KMS-11 (cell line): ENCODE measurements at regions not wholly inside any gene's neighbourhood (a gene's known extent, or its start where the extent isn't known, plus 50 kb on each side); places are given as distances from the start of the nearest gene placed in this dataset.

Experiments
- H2AFZ ChIP-seq: fragments of 200-600 bp; sonication (generic); 2 replicates; pipeline ENCODE4 v1.6.1; 2016; ENCODE audit warnings: antibody characterized with exemption, mixed run types, low read depth
- H3K27ac ChIP-seq: fragments of 200-600 bp; sonication (generic); 2 replicates; pipeline ENCODE4 v1.6.1; 2016; ENCODE audit warnings: mild to moderate bottlenecking, mixed run types
- H3K27me3 ChIP-seq: fragments of 200-600 bp; sonication (generic); 2 replicates; pipeline ENCODE4 v1.6.1; 2017; ENCODE audit warnings: mild to moderate bottlenecking, low read depth, mixed run types, moderate library complexity; ENCODE audit not compliant: insufficient read depth
- H3K36me3 ChIP-seq: fragments of 200-600 bp; sonication (generic); 2 replicates; pipeline ENCODE4 v1.6.1; 2017; ENCODE audit warnings: mild to moderate bottlenecking, mixed run types; ENCODE audit not compliant: insufficient read depth
- H3K4me1 ChIP-seq: fragments of 200-600 bp; sonication (generic); 2 replicates; pipeline ENCODE4 v1.6.1; 2016; ENCODE audit warnings: mild to moderate bottlenecking, low read depth, mixed run types; ENCODE audit not compliant: poor library complexity, severe bottlenecking
- H3K4me2 ChIP-seq: fragments of 200-600 bp; sonication (generic); 2 replicates; pipeline ENCODE4 v1.7.0; 2016; ENCODE audit warnings: mild to moderate bottlenecking, mixed run types
- H3K4me3 ChIP-seq: fragments of 200-600 bp; sonication (generic); IDR thresholded peaks from 2 replicates; pipeline ENCODE4 v1.6.1; 2017; ENCODE audit warnings: low read depth, low read length, mixed read lengths; ENCODE audit not compliant: insufficient read depth
- H3K79me2 ChIP-seq: fragments of 200-600 bp; sonication (generic); 2 replicates; pipeline ENCODE4 v1.6.1; 2016; ENCODE audit warnings: low read depth, mixed run types; ENCODE audit not compliant: insufficient read depth
- H3K9ac ChIP-seq: fragments of 200-600 bp; sonication (generic); 2 replicates; pipeline ENCODE4 v1.6.1; 2016; ENCODE audit warnings: mild to moderate bottlenecking, mixed run types
- H4K20me1 ChIP-seq: fragments of 200-600 bp; sonication (generic); 2 replicates; pipeline ENCODE4 v1.6.1; 2016; ENCODE audit warnings: mild to moderate bottlenecking, mixed run types; ENCODE audit not compliant: insufficient read depth
- TF ChIP-seq, protein P1 (sequence below): fragments of 200-600 bp; sonication (generic); conservative IDR thresholded peaks from 2 replicates; pipeline ENCODE4 v1.6.1; 2017; ENCODE audit warnings: low read depth, mild to moderate bottlenecking, antibody characterized with exemption, low read length, moderate library complexity, mixed read lengths

- H2AFZ ChIP-seq: no peak overlapping the region
- no peak overlapping the region for H3K27ac ChIP-seq
- H3K9ac ChIP-seq: no peak overlapping the region
- H3K4me1 ChIP-seq: peaks cover 5% of the 10 kb centered on the region
- H4K20me1 ChIP-seq: no peaks in the 10 kb centered on the region
- no peak overlapping the region for H3K4me3 ChIP-seq
- no peaks in the 10 kb centered on the region for H3K79me2 ChIP-seq
- no peaks in the 10 kb centered on the region for H3K36me3 ChIP-seq
- TF ChIP-seq, protein P1, sequence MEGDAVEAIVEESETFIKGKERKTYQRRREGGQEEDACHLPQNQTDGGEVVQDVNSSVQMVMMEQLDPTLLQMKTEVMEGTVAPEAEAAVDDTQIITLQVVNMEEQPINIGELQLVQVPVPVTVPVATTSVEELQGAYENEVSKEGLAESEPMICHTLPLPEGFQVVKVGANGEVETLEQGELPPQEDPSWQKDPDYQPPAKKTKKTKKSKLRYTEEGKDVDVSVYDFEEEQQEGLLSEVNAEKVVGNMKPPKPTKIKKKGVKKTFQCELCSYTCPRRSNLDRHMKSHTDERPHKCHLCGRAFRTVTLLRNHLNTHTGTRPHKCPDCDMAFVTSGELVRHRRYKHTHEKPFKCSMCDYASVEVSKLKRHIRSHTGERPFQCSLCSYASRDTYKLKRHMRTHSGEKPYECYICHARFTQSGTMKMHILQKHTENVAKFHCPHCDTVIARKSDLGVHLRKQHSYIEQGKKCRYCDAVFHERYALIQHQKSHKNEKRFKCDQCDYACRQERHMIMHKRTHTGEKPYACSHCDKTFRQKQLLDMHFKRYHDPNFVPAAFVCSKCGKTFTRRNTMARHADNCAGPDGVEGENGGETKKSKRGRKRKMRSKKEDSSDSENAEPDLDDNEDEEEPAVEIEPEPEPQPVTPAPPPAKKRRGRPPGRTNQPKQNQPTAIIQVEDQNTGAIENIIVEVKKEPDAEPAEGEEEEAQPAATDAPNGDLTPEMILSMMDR: no peak
- no peaks in the 10 kb centered on the region for H3K27me3 ChIP-seq
- H3K4me2 ChIP-seq: no peak overlapping the region
Observed at GRCh38 chr12:93323625-93324329, 53.9 kb upstream of the NUDT4 start.

DNA sequence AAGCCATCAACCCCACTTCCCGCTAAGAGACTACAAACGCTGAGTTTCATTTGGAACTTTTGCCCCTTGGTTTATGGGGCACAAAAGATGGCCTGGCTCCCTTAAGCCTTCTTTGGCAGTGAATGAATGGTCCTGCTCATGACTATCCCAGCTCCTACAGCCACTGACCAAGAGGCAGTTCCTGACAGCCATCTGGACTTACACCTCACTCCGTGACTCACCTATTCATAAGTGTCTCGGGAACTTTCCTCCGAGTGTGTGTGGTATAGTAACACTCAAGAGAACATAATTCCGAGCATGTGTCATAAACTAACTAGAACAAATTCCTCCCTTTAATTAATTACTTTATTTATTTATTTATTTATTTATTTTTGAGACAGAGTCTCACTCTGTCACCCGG, 51.9 kb upstream of the NUDT4 start:
- Histone ChIP-seq H4K20me1 (no peaks in the 10 kb centered on the region), H3K79me2 (no peaks in the 10 kb centered on the region), H2AFZ (no peak overlapping the region), H3K36me3 (no peaks in the 10 kb centered on the region), H3K4me1 (no peaks in the 10 kb centered on the region), H3K27me3 (no peaks in the 10 kb centered on the region), H3K9ac (no peak overlapping the region), H3K4me3 (no peak overlapping the region), H3K27ac (no peak overlapping the region), H3K4me2 (no peak overlapping the region)
- TF ChIP-seq, protein P1: no peak
